ENCODE measurements at regions not wholly inside any gene's neighbourhood (a gene's known extent, or its start where the extent isn't known, plus 50 kb on each side); places are given as distances from the start of the nearest gene placed in this dataset.

DNA sequence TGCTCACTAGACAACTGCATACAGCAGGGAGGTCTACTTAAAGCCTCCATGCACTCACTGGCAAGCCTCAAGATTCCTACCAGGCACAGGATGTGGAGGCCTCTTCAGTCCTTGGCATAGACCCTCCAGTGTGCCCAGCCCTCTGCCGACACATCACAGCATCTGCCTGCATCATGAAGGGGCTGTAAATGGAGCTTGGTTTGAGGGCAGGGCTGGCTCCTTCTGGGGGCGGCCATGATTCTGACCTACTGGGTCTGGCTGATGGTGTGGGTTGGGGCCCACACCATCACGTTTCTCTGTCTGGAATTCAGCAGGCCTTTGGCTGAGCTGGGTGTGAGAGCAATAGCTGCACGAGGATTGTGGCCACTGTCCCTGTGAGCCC is 84.9 kb upstream of the SHB start:
- no peak for TF ChIP-seq CTCF (IDR thresholded peaks at IDR 0.05)
- TF ChIP-seq POLR2A (IDR thresholded peaks at IDR 0.05) = no peak
- no peak for TF ChIP-seq EP300 (IDR thresholded peaks at IDR 0.05)
- TF ChIP-seq POLR2AphosphoS5 (IDR thresholded peaks at IDR 0.05) = no peak
